Endothelial cell of umbilical vein (primary cell): ENCODE measurements at regions not wholly inside any gene's neighbourhood (a gene's known extent, or its start where the extent isn't known, plus 50 kb on each side); places are given as distances from the start of the nearest gene placed in this dataset.

Experiments
- BruUV-seq: library from RNA; stranded (reverse); fragments of 400-500 nt; replicated peaks from 2 replicates; lab custom pipeline; 2021; lab: Mats Ljungman, UMichigan
- CTCF ChIA-PET: fragments of 300-600, 350-600 bp; sonication (Branson Sonifier 250); formaldehyde crosslinking; loops from one replicate; lab custom pipeline; 2021; ENCODE audit warnings: antibody characterized with exemption, inconsistent platforms; lab: Charles Lee
- POLR2A ChIA-PET: fragments of 300-600, 350-600 bp; sonication (Branson Sonifier 250); formaldehyde crosslinking; loops from one replicate; lab custom pipeline; 2021; ENCODE audit warnings: antibody characterized with exemption, inconsistent platforms; lab: Charles Lee
- DNase-seq: peaks from one replicate; pipeline ENCODE4 v3.0.0-alpha.2; 2011; ENCODE audit warnings: low read depth, low spot score
- FAIRE-seq: peaks from 2 replicates; lab custom pipeline; 2011; peaks lifted over from hg19 to GRCh38; lab: Jason Lieb, UNC
- H2AFZ ChIP-seq: 2 replicates; pipeline ENCODE4 v1.6.0; 2012; ENCODE audit warnings: low read depth, low read length, control low read depth, inconsistent platforms
- H3K27ac ChIP-seq: 2 replicates; pipeline ENCODE4 v1.5.1; 2011; ENCODE audit warnings: low read depth, mild to moderate bottlenecking, control low read depth, low read length, moderate library complexity; ENCODE audit not compliant: insufficient read depth
- H3K27me3 ChIP-seq, 2 experiments: 2 replicates each; pipeline versions ENCODE4 v1.6.0 to v1.6.1; 2011; ENCODE audit warnings: low read length in 2 of 2, mixed read lengths in 1 of 2; ENCODE audit not compliant: control insufficient read depth in 2 of 2, insufficient read depth in 2 of 2
- H3K36me3 ChIP-seq, 2 experiments: 2 replicates in 1 of 2; 3 replicates in 1 of 2; pipeline ENCODE4 v1.5.1; 2011; ENCODE audit warnings: low read length in 2 of 2, mild to moderate bottlenecking in 1 of 2, moderate library complexity in 1 of 2; ENCODE audit not compliant: control insufficient read depth in 2 of 2, insufficient read depth in 2 of 2; ENCODE audit errors: extremely low read depth in 1 of 2
- H3K4me1 ChIP-seq: 3 replicates; pipeline ENCODE4 v1.5.1; 2011; ENCODE audit warnings: mild to moderate bottlenecking, low read length; ENCODE audit not compliant: control insufficient read depth, insufficient read depth; ENCODE audit errors: extremely low read depth
- H3K4me2 ChIP-seq: 2 replicates; pipeline ENCODE4 v1.6.1; 2011; ENCODE audit warnings: low read length, control low read depth, mixed read lengths; ENCODE audit not compliant: insufficient read depth
- H3K4me3 ChIP-seq, 3 experiments: fragments of 200-600 bp in 1 of 3; sonication (generic), shearing (Covaris generic) in 1 of 3; replicated peaks in 1 of 3; 2 replicates each; pipeline ENCODE4 v1.5.1; 2011 to 2016; ENCODE audit warnings: control low read depth in 3 of 3, low read length in 3 of 3, mild to moderate bottlenecking in 2 of 3, inconsistent platforms in 1 of 3, low read depth in 1 of 3, moderate library complexity in 1 of 3; ENCODE audit not compliant: insufficient read depth in 1 of 3
- H3K79me2 ChIP-seq: 2 replicates; pipeline ENCODE4 v1.6.0; 2012; ENCODE audit warnings: low read length, inconsistent platforms; ENCODE audit not compliant: control insufficient read depth, insufficient read depth
- H3K9ac ChIP-seq: replicated peaks from 2 replicates; pipeline ENCODE3; 2011; ENCODE audit warnings: low read length, control low read depth; ENCODE audit not compliant: insufficient read depth; ENCODE audit errors: extremely low read depth
- H3K9me1 ChIP-seq: replicated peaks from 3 replicates; pipeline ENCODE4 v1.6.0; 2011; ENCODE audit warnings: mild to moderate bottlenecking, low read length; ENCODE audit not compliant: control insufficient read depth, insufficient read depth; ENCODE audit errors: extremely low read depth
- H3K9me3 ChIP-seq: replicated peaks from 2 replicates; pipeline ENCODE4 v1.5.1; 2012; ENCODE audit warnings: low read length, inconsistent platforms; ENCODE audit not compliant: control insufficient read depth, insufficient read depth
- H4K20me1 ChIP-seq: replicated peaks from 2 replicates; pipeline ENCODE3; 2011; ENCODE audit warnings: mild to moderate bottlenecking, low read length; ENCODE audit not compliant: control insufficient read depth, insufficient read depth; ENCODE audit errors: extremely low read depth
- EZH2 ChIP-seq: IDR thresholded peaks from 2 replicates; pipeline ENCODE4 v1.6.1; 2012; ENCODE audit warnings: borderline replicate concordance, low read depth, mild to moderate bottlenecking, moderate library complexity, low read length, inconsistent platforms; ENCODE audit not compliant: severe bottlenecking
- FOS ChIP-seq: IDR thresholded peaks from 2 replicates; pipeline ENCODE4 v1.6.1; 2011; ENCODE audit warnings: mild to moderate bottlenecking, low read length, moderate library complexity, borderline replicate concordance; ENCODE audit not compliant: insufficient read depth
- GATA2 ChIP-seq: IDR thresholded peaks from 2 replicates; pipeline ENCODE4 v1.7.0; 2011; ENCODE audit warnings: low read depth, mild to moderate bottlenecking, moderate library complexity, mixed read lengths, low read length; ENCODE audit not compliant: insufficient read length, insufficient read depth
- JUN ChIP-seq: IDR thresholded peaks from 2 replicates; pipeline ENCODE4 v1.6.1; 2011; ENCODE audit warnings: borderline replicate concordance, low read depth; ENCODE audit not compliant: insufficient read length, insufficient read depth
- MYC ChIP-seq: IDR thresholded peaks from one replicate; pipeline ENCODE4 v1.6.1; 2011; ENCODE audit warnings: mild to moderate bottlenecking, low read depth, low read length
- POLR2A ChIP-seq: IDR thresholded peaks from 2 replicates; pipeline ENCODE4 v1.6.1; 2012; ENCODE audit warnings: low read depth, mild to moderate bottlenecking, control low read depth, low read length
- POLR2AphosphoS5 ChIP-seq: IDR thresholded peaks from 2 replicates; pipeline ENCODE4 v1.6.1; 2012; ENCODE audit warnings: low read depth, mild to moderate bottlenecking, control low read depth, low read length, moderate library complexity; ENCODE audit not compliant: insufficient read depth
- dilution Hi-C: fragments of 300-500 bp; cut with MboI; formaldehyde crosslinking; loops from one replicate; pipeline ENCODE4 v1.15.0; 2019; ENCODE audit warnings: low sequenced_read_pairs; ENCODE audit not compliant: extremely low pct_ligation_motif_present
- intact Hi-C: fragments of 100-400 bp; cut with micrococcal nuclease; formaldehyde crosslinking; loops from one replicate; pipeline ENCODE4 v1.10.0; 2022
- TF ChIP-seq, protein P1 (sequence below), 2 donors: IDR thresholded peaks; 1 replicate in 1 of 2; 2 replicates in 1 of 2; pipeline ENCODE4 v1.5.1; 2011; ENCODE audit warnings: low read length in 2 of 2, mild to moderate bottlenecking in 2 of 2, moderate library complexity in 2 of 2, control low read depth in 1 of 2, inconsistent platforms in 1 of 2, low read depth in 1 of 2; ENCODE audit not compliant: insufficient read depth in 1 of 2; ENCODE audit errors: extremely low read depth in 1 of 2
- TF ChIP-seq, protein P2 (sequence below): IDR thresholded peaks from 2 replicates; pipeline ENCODE4 v1.6.1; 2011; ENCODE audit not compliant: insufficient read depth, insufficient read length

DNA sequence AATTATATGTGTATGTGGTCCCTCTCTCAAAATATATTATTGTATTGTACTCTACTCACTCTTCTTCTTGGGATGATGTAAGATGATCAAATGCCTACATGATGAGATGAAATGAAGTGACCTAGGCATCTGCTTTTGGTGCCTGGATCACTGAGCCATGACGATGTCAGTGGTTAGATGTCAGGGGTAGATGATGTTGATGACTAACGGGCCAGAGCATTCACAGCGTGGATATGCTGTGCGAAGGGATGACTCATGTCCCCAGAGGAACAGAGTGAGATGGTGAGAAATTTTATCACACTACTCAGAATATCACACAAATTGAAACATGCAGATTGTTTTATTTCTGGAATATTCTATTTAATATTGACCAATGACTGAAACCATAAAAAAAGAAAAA, 233.9 kb upstream of the CADM2 start:
- H3K9ac ChIP-seq: no peak overlapping the region
- no peak overlapping the region for H2AFZ ChIP-seq
- H3K36me3 ChIP-seq: no peaks in the 10 kb centered on the region
- H3K4me2 ChIP-seq: no peak overlapping the region
- no peaks in the 10 kb centered on the region for H3K27me3 ChIP-seq
- peaks cover 3% of the 10 kb centered on the region for H3K9me3 ChIP-seq
- FAIRE-seq (no peak), DNase-seq (no peak)
- no TSS peak for BruUV-seq
- dilution Hi-C loops: no loop called here
- ChIA-PET POLR2A (no interaction called here), CTCF (no interaction called here)
- no peak overlapping the region for H3K4me3 ChIP-seq
- H3K4me1 ChIP-seq: no peaks in the 10 kb centered on the region
- no peaks in the 10 kb centered on the region for H3K79me2 ChIP-seq
- no peak for TF ChIP-seq GATA2
- TF ChIP-seq, protein P1, sequence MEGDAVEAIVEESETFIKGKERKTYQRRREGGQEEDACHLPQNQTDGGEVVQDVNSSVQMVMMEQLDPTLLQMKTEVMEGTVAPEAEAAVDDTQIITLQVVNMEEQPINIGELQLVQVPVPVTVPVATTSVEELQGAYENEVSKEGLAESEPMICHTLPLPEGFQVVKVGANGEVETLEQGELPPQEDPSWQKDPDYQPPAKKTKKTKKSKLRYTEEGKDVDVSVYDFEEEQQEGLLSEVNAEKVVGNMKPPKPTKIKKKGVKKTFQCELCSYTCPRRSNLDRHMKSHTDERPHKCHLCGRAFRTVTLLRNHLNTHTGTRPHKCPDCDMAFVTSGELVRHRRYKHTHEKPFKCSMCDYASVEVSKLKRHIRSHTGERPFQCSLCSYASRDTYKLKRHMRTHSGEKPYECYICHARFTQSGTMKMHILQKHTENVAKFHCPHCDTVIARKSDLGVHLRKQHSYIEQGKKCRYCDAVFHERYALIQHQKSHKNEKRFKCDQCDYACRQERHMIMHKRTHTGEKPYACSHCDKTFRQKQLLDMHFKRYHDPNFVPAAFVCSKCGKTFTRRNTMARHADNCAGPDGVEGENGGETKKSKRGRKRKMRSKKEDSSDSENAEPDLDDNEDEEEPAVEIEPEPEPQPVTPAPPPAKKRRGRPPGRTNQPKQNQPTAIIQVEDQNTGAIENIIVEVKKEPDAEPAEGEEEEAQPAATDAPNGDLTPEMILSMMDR (IDR thresholded peaks at IDR 0.05; ENCODE audit: extremely low read depth in 1 of 2, insufficient read depth in 1 of 2, low read depth in 1 of 2, low read length in 2 of 2): no peak
- no peak for TF ChIP-seq EZH2
- no peak for TF ChIP-seq JUN
- no peak for TF ChIP-seq MYC
- TF ChIP-seq FOS: no peak
- no peak for TF ChIP-seq POLR2A
- no peak for TF ChIP-seq POLR2AphosphoS5
- TF ChIP-seq, protein P2, sequence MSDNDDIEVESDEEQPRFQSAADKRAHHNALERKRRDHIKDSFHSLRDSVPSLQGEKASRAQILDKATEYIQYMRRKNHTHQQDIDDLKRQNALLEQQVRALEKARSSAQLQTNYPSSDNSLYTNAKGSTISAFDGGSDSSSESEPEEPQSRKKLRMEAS: no peak
- H4K20me1 ChIP-seq: no peaks in the 10 kb centered on the region
- H3K27ac ChIP-seq: no peak overlapping the region
- H3K9me1 ChIP-seq: no peaks in the 10 kb centered on the region
- intact Hi-C loops: no loop called here
